HUES64 (cell line): ENCODE measurements at regions not wholly inside any gene's neighbourhood (a gene's known extent, or its start where the extent isn't known, plus 50 kb on each side); places are given as distances from the start of the nearest gene placed in this dataset.
"Not testable (repeated sequence)": the region's sequence is repeated elsewhere in the genome, so short reads cannot be mapped to it uniquely, and the experiment has no call there.

Experiments
- H3K27ac ChIP-seq: 2 replicates; pipeline ENCODE4 v1.7.0; 2013; ENCODE audit warnings: low read depth, low read length, inconsistent platforms
- H3K27me3 ChIP-seq: 2 replicates; pipeline ENCODE4 v1.6.1; 2013; ENCODE audit warnings: mild to moderate bottlenecking, low read length; ENCODE audit not compliant: insufficient read depth
- H3K36me3 ChIP-seq: 2 replicates; pipeline ENCODE4 v1.6.1; 2013; ENCODE audit warnings: mild to moderate bottlenecking, low read length; ENCODE audit not compliant: insufficient read depth
- H3K4me1 ChIP-seq: 2 replicates; pipeline ENCODE4 v1.6.1; 2013; ENCODE audit warnings: mild to moderate bottlenecking, low read length, moderate library complexity; ENCODE audit not compliant: insufficient read depth
- H3K4me3 ChIP-seq: 2 replicates; pipeline ENCODE4 v1.5.1; 2013; ENCODE audit warnings: mild to moderate bottlenecking, low read length, moderate library complexity
- H3K9ac ChIP-seq: 2 replicates; pipeline ENCODE4 v1.6.1; 2013; ENCODE audit warnings: mild to moderate bottlenecking, low read depth, low read length
- H3K9me3 ChIP-seq: 2 replicates; pipeline ENCODE4 v1.6.1; 2013; ENCODE audit warnings: low read depth, low read length; ENCODE audit not compliant: insufficient read depth
- WGBS: fragments of 150-250, 120-280 bp; methylation state at CpG from one replicate; pipeline ENCODE4 v1.1.7; 2013; ENCODE audit warnings: missing lambda C conversion rate; 5-methylcytosine and 5-hydroxymethylcytosine counted together

GRCh38 chr1:83214317-83214716 is 784.6 kb downstream of the TTLL7 start:
- not testable (repeated sequence) for H3K4me3 ChIP-seq

GRCh38 chr1:83213648-83214047 is 785.3 kb downstream of the TTLL7 start:
- not testable (repeated sequence) for H3K9me3 ChIP-seq, H3K4me3 ChIP-seq, H3K27ac ChIP-seq, H3K9ac ChIP-seq, H3K36me3 ChIP-seq, H3K27me3 ChIP-seq
- 85% methylated on average over 3 of the region's 3 CpGs for WGBS
- peaks cover 19% of the 10 kb centered on the region for H3K4me1 ChIP-seq

More at GRCh38 chr1:83214317-83214716, 784.6 kb downstream of the TTLL7 start:
- not testable (repeated sequence) for H3K27ac ChIP-seq, H3K9me3 ChIP-seq, H3K9ac ChIP-seq, H3K36me3 ChIP-seq, H3K27me3 ChIP-seq
- H3K4me1 ChIP-seq = peaks cover 16% of the 10 kb centered on the region

GRCh38 chr1:83212033-83212432 is 786.9 kb downstream of the TTLL7 start:
- H3K9ac ChIP-seq, H3K36me3 ChIP-seq, H3K27me3 ChIP-seq, H3K9me3 ChIP-seq, H3K4me3 ChIP-seq, H3K27ac ChIP-seq, H3K4me1 ChIP-seq: not testable (repeated sequence)

- H3K9ac ChIP-seq, H3K9me3 ChIP-seq, H3K27me3 ChIP-seq, H3K4me1 ChIP-seq, H3K4me3 ChIP-seq, H3K27ac ChIP-seq, H3K36me3 ChIP-seq: not testable (repeated sequence)
- 86% methylated on average over 3 of the region's 4 CpGs for WGBS
Observed at GRCh38 chr1:83208540-83208939, 790.4 kb downstream of the TTLL7 start.

GRCh38 chr1:83194610-83195009 is 804.3 kb downstream of the TTLL7 start:
- not testable (repeated sequence) for H3K36me3 ChIP-seq, H3K4me1 ChIP-seq, H3K9ac ChIP-seq, H3K9me3 ChIP-seq, H3K4me3 ChIP-seq, H3K27me3 ChIP-seq, H3K27ac ChIP-seq
- 75% methylated on average over 1 of the region's 1 CpG for WGBS

GRCh38 chr1:83182033-83182728 is 816.8 kb downstream of the TTLL7 start:
- H3K36me3 ChIP-seq = not testable (repeated sequence)
- WGBS = 67% methylated on average over 24 of the region's 26 CpGs
- H3K4me3 ChIP-seq = peak overlapping the region; percentile 52

GRCh38 chr1:83180621-83181020 is 818.3 kb downstream of the TTLL7 start:
- H3K36me3 ChIP-seq, H3K27ac ChIP-seq, H3K9ac ChIP-seq, H3K9me3 ChIP-seq, H3K4me3 ChIP-seq, H3K4me1 ChIP-seq, H3K27me3 ChIP-seq: not testable (repeated sequence)
- 58% methylated on average over 1 of the region's 3 CpGs for WGBS

More at GRCh38 chr1:83182033-83182728, 816.8 kb downstream of the TTLL7 start:
- not testable (repeated sequence) for H3K4me1 ChIP-seq, H3K27ac ChIP-seq, H3K9me3 ChIP-seq, H3K27me3 ChIP-seq
- H3K9ac ChIP-seq = peak overlapping the region; percentile 63

- not testable (repeated sequence) for H3K27ac ChIP-seq, H3K4me1 ChIP-seq, H3K9ac ChIP-seq, H3K4me3 ChIP-seq, H3K9me3 ChIP-seq, H3K36me3 ChIP-seq, H3K27me3 ChIP-seq
- whole genome bisulfite sequencing = 82% methylated on average over 8 of the region's 9 CpGs
Observed at GRCh38 chr1:83167634-83168033, 831.3 kb downstream of the TTLL7 start.

- WGBS = 87% methylated on average over 3 of the region's 3 CpGs
- not testable (repeated sequence) for H3K27ac ChIP-seq, H3K9ac ChIP-seq, H3K27me3 ChIP-seq, H3K9me3 ChIP-seq, H3K4me1 ChIP-seq, H3K36me3 ChIP-seq, H3K4me3 ChIP-seq
Observed at GRCh38 chr1:83163879-83164475, 835.0 kb downstream of the TTLL7 start.

- H3K27me3 ChIP-seq, H3K36me3 ChIP-seq, H3K27ac ChIP-seq, H3K9ac ChIP-seq, H3K4me3 ChIP-seq, H3K4me1 ChIP-seq, H3K9me3 ChIP-seq: not testable (repeated sequence)
- WGBS = no CpG with 5 or more reads among the region's 1 CpG
Observed at GRCh38 chr1:83158924-83159323, 840.0 kb downstream of the TTLL7 start.

GRCh38 chr1:83154306-83154705 is 844.6 kb downstream of the TTLL7 start:
- H3K9ac ChIP-seq, H3K4me3 ChIP-seq, H3K4me1 ChIP-seq, H3K9me3 ChIP-seq, H3K27ac ChIP-seq, H3K36me3 ChIP-seq, H3K27me3 ChIP-seq: not testable (repeated sequence)
- no CpG with 5 or more reads among the region's 1 CpG for WGBS
